ENCODE measurements at regions not wholly inside any gene's neighbourhood (a gene's known extent, or its start where the extent isn't known, plus 50 kb on each side); places are given as distances from the start of the nearest gene placed in this dataset.
A peak's percentile ranks its signal among the peaks of the same experiment; 100 is the strongest.

- Histone ChIP-seq H3K27ac (ENCODE audit: low read depth, low read length, poor library complexity, severe bottlenecking) (no peak overlapping the region), H3K9me3 (ENCODE audit: low read depth, low read length, poor library complexity, severe bottlenecking) (peaks cover 13% of the 10 kb centered on the region), H3K4me3 (ENCODE audit: low read depth, low read length, poor library complexity, severe bottlenecking) (no peak overlapping the region), H3K4me1 (ENCODE audit: insufficient read depth, low read length, poor library complexity, severe bottlenecking) (peaks cover 32% of the 10 kb centered on the region), H3K36me3 (ENCODE audit: insufficient read depth, low read length, poor library complexity, severe bottlenecking) (no peaks in the 10 kb centered on the region), H3K27me3 (replicated peaks; ENCODE audit: insufficient read depth, low read depth, low read length, poor library complexity) (no peaks in the 10 kb centered on the region)
- POLR2A ChIA-PET (ENCODE audit: low non-redundant PET): interaction anchor here (0.6 kb wide), 1 partner anchor 53 kb away, joined by 3 read pairs; no protein-coding TSS in a partner anchor
- no peak for TF ChIP-seq EZH2 (IDR thresholded peaks at IDR 0.05; ENCODE audit: borderline replicate concordance, low read depth, low read length, poor library complexity, severe bottlenecking)
- TF ChIP-seq CTCF (conservative IDR thresholded peaks at IDR 0.05; ENCODE audit: low read depth, low read length): no peak
- intact Hi-C loops (cut with micrococcal nuclease; ENCODE audit: unreplicated experiment): loop anchor here (5.0 kb wide), 1 partner anchor 126 kb away; no protein-coding TSS in a partner anchor
- no peak for DNase-seq (ENCODE audit: low spot score)
- CTCF ChIA-PET: interaction anchor here (0.7 kb wide), 1 partner anchor 142 kb away, joined by 5 read pairs; no protein-coding TSS in a partner anchor
- BruUV-seq (replicated peaks): no TSS peak
Observed at GRCh38 chr3:8238432-8238831, 263.2 kb upstream of the LMCD1 start.

- intact Hi-C loops (cut with micrococcal nuclease; ENCODE audit: unreplicated experiment): loop anchor here (5.0 kb wide), 1 partner anchor 127 kb away; no protein-coding TSS in a partner anchor
- Histone ChIP-seq H3K4me1 (ENCODE audit: insufficient read depth, low read length, poor library complexity, severe bottlenecking) (peaks cover 32% of the 10 kb centered on the region), H3K9me3 (ENCODE audit: low read depth, low read length, poor library complexity, severe bottlenecking) (peaks cover 13% of the 10 kb centered on the region), H3K27me3 (replicated peaks; ENCODE audit: insufficient read depth, low read depth, low read length, poor library complexity) (no peaks in the 10 kb centered on the region), H3K36me3 (ENCODE audit: insufficient read depth, low read length, poor library complexity, severe bottlenecking) (no peaks in the 10 kb centered on the region), H3K27ac (ENCODE audit: low read depth, low read length, poor library complexity, severe bottlenecking) (peak overlapping the region; percentile 27), H3K4me3 (ENCODE audit: low read depth, low read length, poor library complexity, severe bottlenecking) (no peak overlapping the region)
- DNase-seq (ENCODE audit: low spot score): no peak
- BruUV-seq (replicated peaks): no TSS peak
- no peak for TF ChIP-seq CTCF (conservative IDR thresholded peaks at IDR 0.05; ENCODE audit: low read depth, low read length)
- no peak for TF ChIP-seq EZH2 (IDR thresholded peaks at IDR 0.05; ENCODE audit: borderline replicate concordance, low read depth, low read length, poor library complexity, severe bottlenecking)
- ChIA-PET POLR2A (ENCODE audit: low non-redundant PET) (no interaction called here), CTCF (interaction anchor here (0.7 to 1.9 kb wide), 8 partner anchors 20 to 178 kb away, joined by 3 to 26 read pairs (median 6); no protein-coding TSS in a partner anchor)
Observed at GRCh38 chr3:8239095-8239494, 262.5 kb upstream of the LMCD1 start.

GRCh38 chr3:8239718-8240695 is 261.6 kb upstream of the LMCD1 start:
- no peak overlapping the region for H3K4me3 ChIP-seq (ENCODE audit: low read depth, low read length, poor library complexity, severe bottlenecking)
- BruUV-seq (replicated peaks): no TSS peak
- peaks cover 13% of the 10 kb centered on the region for H3K9me3 ChIP-seq (ENCODE audit: low read depth, low read length, poor library complexity, severe bottlenecking)
- peak overlapping the region; percentile 44 for H3K27ac ChIP-seq (ENCODE audit: low read depth, low read length, poor library complexity, severe bottlenecking)
- ChIA-PET POLR2A (ENCODE audit: low non-redundant PET) (no interaction called here), CTCF (interaction anchor here (0.6 to 1.9 kb wide), 12 partner anchors 9 to 177 kb away, joined by 3 to 26 read pairs (median 5); no protein-coding TSS in a partner anchor)
- H3K4me1 ChIP-seq (ENCODE audit: insufficient read depth, low read length, poor library complexity, severe bottlenecking): peaks cover 28% of the 10 kb centered on the region
- no peaks in the 10 kb centered on the region for H3K27me3 ChIP-seq (replicated peaks; ENCODE audit: insufficient read depth, low read depth, low read length, poor library complexity)
- intact Hi-C loops (cut with micrococcal nuclease; ENCODE audit: unreplicated experiment): loop anchor here (5.0 kb wide), 1 partner anchor 128 kb away; no protein-coding TSS in a partner anchor
- no peak for TF ChIP-seq EZH2 (IDR thresholded peaks at IDR 0.05; ENCODE audit: borderline replicate concordance, low read depth, low read length, poor library complexity, severe bottlenecking)
- TF ChIP-seq CTCF (conservative IDR thresholded peaks at IDR 0.05; ENCODE audit: low read depth, low read length): peak; percentile 86
- H3K36me3 ChIP-seq (ENCODE audit: insufficient read depth, low read length, poor library complexity, severe bottlenecking): no peaks in the 10 kb centered on the region
- DNase-seq (ENCODE audit: low spot score): peak; percentile 79

All from A673 (cell line).